ENCODE measurements at regions not wholly inside any gene's neighbourhood (a gene's known extent, or its start where the extent isn't known, plus 50 kb on each side); places are given as distances from the start of the nearest gene placed in this dataset.

- TF ChIP-seq, protein P1, sequence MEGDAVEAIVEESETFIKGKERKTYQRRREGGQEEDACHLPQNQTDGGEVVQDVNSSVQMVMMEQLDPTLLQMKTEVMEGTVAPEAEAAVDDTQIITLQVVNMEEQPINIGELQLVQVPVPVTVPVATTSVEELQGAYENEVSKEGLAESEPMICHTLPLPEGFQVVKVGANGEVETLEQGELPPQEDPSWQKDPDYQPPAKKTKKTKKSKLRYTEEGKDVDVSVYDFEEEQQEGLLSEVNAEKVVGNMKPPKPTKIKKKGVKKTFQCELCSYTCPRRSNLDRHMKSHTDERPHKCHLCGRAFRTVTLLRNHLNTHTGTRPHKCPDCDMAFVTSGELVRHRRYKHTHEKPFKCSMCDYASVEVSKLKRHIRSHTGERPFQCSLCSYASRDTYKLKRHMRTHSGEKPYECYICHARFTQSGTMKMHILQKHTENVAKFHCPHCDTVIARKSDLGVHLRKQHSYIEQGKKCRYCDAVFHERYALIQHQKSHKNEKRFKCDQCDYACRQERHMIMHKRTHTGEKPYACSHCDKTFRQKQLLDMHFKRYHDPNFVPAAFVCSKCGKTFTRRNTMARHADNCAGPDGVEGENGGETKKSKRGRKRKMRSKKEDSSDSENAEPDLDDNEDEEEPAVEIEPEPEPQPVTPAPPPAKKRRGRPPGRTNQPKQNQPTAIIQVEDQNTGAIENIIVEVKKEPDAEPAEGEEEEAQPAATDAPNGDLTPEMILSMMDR (IDR thresholded peaks at IDR 0.05): no peak
Measured at GRCh38 chr13:64924401-64924800, 2305.7 kb downstream of the PCDH9 start.

DNA sequence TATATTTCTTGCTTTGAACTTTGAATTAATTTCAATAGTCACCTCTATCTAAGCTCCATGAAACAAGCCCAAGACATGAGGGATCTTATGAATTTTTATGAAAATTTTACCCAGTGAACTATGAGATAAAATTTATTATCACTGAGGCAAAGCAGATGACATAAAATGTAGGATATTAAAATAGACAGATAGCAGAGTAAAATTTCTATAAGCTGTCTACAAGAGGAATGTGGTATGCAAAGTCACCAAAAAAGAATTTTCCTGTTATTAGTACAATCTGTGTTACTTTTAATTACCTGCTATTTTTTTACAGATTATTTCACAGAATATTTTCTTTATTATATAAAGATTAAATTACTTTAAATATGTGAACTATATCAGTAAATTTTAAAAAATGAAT, 2312.6 kb downstream of the PCDH9 start:
- TF ChIP-seq, protein P1 (IDR thresholded peaks at IDR 0.05): no peak

- TF ChIP-seq, protein P1 (IDR thresholded peaks at IDR 0.05): no peak
Measured at GRCh38 chr13:64912141-64912540, 2318.0 kb downstream of the PCDH9 start.

DNA sequence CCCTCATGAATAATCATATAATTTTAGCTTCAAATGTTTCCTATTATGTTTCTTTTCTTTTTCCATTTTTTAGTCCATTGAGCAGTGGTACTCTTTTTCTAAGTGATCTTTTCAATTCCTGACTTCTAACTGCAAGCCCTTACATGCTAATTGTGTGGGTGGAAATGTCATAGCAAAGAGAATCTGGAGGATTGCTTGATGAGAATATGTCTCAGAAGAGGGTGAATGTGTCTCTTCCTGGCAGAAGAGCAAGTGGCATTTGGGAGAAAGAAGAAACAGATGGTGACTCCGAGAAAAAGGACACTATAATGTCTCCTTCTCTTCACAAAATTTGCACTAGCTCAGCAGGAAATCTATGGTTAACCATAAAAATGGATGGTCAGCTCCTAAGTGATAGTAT, 2320.0 kb downstream of the PCDH9 start:
- TF ChIP-seq, protein P1 (IDR thresholded peaks at IDR 0.05): no peak

DNA sequence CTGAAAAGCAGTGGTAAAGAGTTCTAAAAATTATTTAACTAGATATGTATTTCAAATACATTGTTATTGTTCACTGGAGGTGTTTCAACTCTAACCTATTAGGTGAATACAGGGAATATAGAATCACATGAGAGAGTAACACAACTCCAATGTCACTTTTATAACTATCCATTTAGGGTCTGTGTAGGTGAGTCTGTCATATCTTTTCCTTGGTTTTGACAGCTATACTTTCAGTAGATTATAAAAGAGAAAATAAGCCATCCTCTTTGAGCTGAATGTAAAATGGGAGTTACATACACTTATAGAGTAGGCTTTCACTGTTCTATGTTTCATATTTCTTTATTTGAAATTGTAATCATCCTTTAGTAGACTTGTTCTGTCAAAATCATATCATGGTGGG, 2321.0 kb downstream of the PCDH9 start:
- TF ChIP-seq, protein P1 (IDR thresholded peaks at IDR 0.05): no peak

GRCh38 chr13:64900039-64900438, 2330.1 kb downstream of the PCDH9 start:
- TF ChIP-seq, protein P1 (IDR thresholded peaks at IDR 0.05): no peak

DNA sequence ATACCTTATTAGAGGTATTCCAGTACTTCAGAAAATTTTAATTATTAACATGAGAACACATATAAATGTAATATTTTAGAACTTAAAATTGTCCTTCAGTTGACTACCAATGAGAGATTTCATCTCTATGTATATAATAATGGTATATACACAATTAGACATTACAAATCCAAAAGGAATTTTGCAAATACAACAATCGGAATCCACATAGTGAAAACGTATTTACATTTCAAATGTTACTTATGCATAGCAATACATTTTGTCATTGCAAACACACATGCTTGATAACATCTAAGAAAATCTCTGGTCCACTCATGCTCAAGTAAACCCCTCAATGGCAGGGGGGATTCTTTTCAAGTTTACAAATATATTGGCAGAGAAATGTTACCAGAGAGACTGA, 2345.2 kb downstream of the PCDH9 start:
- TF ChIP-seq, protein P1 (IDR thresholded peaks at IDR 0.05): no peak

DNA sequence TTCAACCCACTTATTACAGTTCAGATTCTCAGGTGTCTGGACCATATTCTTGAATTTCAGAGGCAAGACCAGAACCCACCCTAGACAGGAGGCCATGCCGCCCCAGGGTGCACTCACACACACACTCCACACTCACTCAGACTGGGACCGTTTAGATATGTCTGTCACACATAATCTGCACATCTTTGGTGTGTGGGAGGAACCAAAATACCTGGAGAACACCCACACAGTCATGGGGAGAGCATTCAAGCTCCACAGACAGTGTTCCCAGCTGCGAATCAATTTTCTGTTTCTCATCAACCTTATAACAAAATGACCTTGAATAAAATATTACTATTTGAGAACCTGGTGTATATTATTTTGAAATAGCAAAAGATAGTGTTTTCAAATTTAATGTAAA, 2353.0 kb downstream of the PCDH9 start:
- TF ChIP-seq, protein P1 (IDR thresholded peaks at IDR 0.05): no peak

All from LNCAP (cell line).